ENCODE measurements at regions not wholly inside any gene's neighbourhood (a gene's known extent, or its start where the extent isn't known, plus 50 kb on each side); places are given as distances from the start of the nearest gene placed in this dataset.

GRCh38 chr3:164340273-164340672, 738.0 kb downstream of the SI start:
- no peaks in the 10 kb centered on the region for H3K9me2 ChIP-seq
- no peaks in the 10 kb centered on the region for H3F3A ChIP-seq (replicated peaks; ENCODE audit: insufficient read depth)
- no peak overlapping the region for H3K9ac ChIP-seq
- H3K36me3 ChIP-seq (replicated peaks in 1 of 2; ENCODE audit: control insufficient read depth in 1 of 2, insufficient read depth in 2 of 2, low read length in 1 of 2) = no peaks in the 10 kb centered on the region
- CTCF ChIA-PET = no interaction called here
- no peaks in the 10 kb centered on the region for H3K9me3 ChIP-seq
- H3K4me2 ChIP-seq = no peak overlapping the region
- H3K27me3 ChIP-seq (ENCODE audit: insufficient read depth) = no peaks in the 10 kb centered on the region
- no peak overlapping the region for H3K27ac ChIP-seq (ENCODE audit: low read depth in 2 of 2, low read length in 1 of 2)
- no peaks in the 10 kb centered on the region for H3K79me2 ChIP-seq (ENCODE audit: insufficient read depth)
- no peaks in the 10 kb centered on the region for H4K20me1 ChIP-seq (ENCODE audit: insufficient read depth)
- WGBS (ENCODE audit: low lambda C conversion rate) = 50% methylated on average over 8 of the region's 8 CpGs
- H3K4me1 ChIP-seq (ENCODE audit: control insufficient read depth in 1 of 2, insufficient read depth in 2 of 2, low read depth in 1 of 2, low read length in 1 of 2) = no peaks in the 10 kb centered on the region
- no peak overlapping the region for H2AFZ ChIP-seq (ENCODE audit: low read depth)
- H3K4me3 ChIP-seq (ENCODE audit: low read depth in 2 of 2, low read length in 1 of 2) = no peak overlapping the region
- DNase-seq = no peak
- POLR2A ChIA-PET = no interaction called here
- TF ChIP-seq POLR2AphosphoS5 (IDR thresholded peaks at IDR 0.05; ENCODE audit: low read depth, low read length) (no peak), SIN3A (IDR thresholded peaks at IDR 0.05; ENCODE audit: borderline replicate concordance, low read depth, low read length) (no peak), MXI1 (IDR thresholded peaks at IDR 0.05; ENCODE audit: low read depth, low read length) (no peak), FOXJ3 (CRISPR knock-in tag; IDR thresholded peaks at IDR 0.05) (no peak), MAX (IDR thresholded peaks at IDR 0.05; ENCODE audit: low read depth) (no peak), ZBTB33 (IDR thresholded peaks at IDR 0.05; ENCODE audit: borderline replicate concordance, low read depth) (no peak), GABPA (IDR thresholded peaks at IDR 0.05; ENCODE audit: low read depth) (no peak), TCF12 (IDR thresholded peaks at IDR 0.05) (no peak), ELF1 (IDR thresholded peaks at IDR 0.05) (no peak), NFIC (IDR thresholded peaks at IDR 0.05; ENCODE audit: borderline replicate concordance) (no peak), EP300 (IDR thresholded peaks at IDR 0.05; ENCODE audit: borderline replicate concordance in 1 of 2, low read depth in 1 of 2, low read length in 1 of 2) (no peak)
- TF ChIP-seq, protein P1, sequence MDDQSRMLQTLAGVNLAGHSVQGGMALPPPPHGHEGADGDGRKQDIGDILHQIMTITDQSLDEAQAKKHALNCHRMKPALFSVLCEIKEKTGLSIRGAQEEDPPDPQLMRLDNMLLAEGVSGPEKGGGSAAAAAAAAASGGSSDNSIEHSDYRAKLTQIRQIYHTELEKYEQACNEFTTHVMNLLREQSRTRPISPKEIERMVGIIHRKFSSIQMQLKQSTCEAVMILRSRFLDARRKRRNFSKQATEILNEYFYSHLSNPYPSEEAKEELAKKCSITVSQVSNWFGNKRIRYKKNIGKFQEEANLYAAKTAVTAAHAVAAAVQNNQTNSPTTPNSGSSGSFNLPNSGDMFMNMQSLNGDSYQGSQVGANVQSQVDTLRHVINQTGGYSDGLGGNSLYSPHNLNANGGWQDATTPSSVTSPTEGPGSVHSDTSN (IDR thresholded peaks at IDR 0.05) = no peak

- no peak overlapping the region for H3K9ac ChIP-seq
- no peak overlapping the region for H3K27ac ChIP-seq (ENCODE audit: low read depth in 2 of 2, low read length in 1 of 2)
- no peaks in the 10 kb centered on the region for H3K27me3 ChIP-seq (ENCODE audit: insufficient read depth)
- H3K4me3 ChIP-seq (ENCODE audit: low read depth in 2 of 2, low read length in 1 of 2) = no peak overlapping the region
- CTCF ChIA-PET = interaction anchor here (1.7 kb wide), 1 partner anchor 57 kb away, joined by 4 read pairs; no protein-coding TSS in a partner anchor
- H3K4me1 ChIP-seq (ENCODE audit: control insufficient read depth in 1 of 2, insufficient read depth in 2 of 2, low read depth in 1 of 2, low read length in 1 of 2) = peaks cover 0 to 4% of the 10 kb centered on the region in 2 experiments; a peak in 1 of 4 replicates
- WGBS (ENCODE audit: low lambda C conversion rate) = 18% methylated on average over 10 of the region's 10 CpGs
- DNase-seq = no peak
- H3K9me2 ChIP-seq = no peaks in the 10 kb centered on the region
- H3K9me3 ChIP-seq = no peaks in the 10 kb centered on the region
- no peaks in the 10 kb centered on the region for H4K20me1 ChIP-seq (ENCODE audit: insufficient read depth)
- no peaks in the 10 kb centered on the region for H3K36me3 ChIP-seq (replicated peaks in 1 of 2; ENCODE audit: control insufficient read depth in 1 of 2, insufficient read depth in 2 of 2, low read length in 1 of 2)
- H3K79me2 ChIP-seq (ENCODE audit: insufficient read depth) = no peaks in the 10 kb centered on the region
- H3F3A ChIP-seq (replicated peaks; ENCODE audit: insufficient read depth) = no peaks in the 10 kb centered on the region
- POLR2A ChIA-PET = interaction anchor here (0.6 kb wide), 1 partner anchor 18 kb away, joined by 4 read pairs; no protein-coding TSS in a partner anchor
- no peak overlapping the region for H2AFZ ChIP-seq (ENCODE audit: low read depth)
- H3K4me2 ChIP-seq = no peak overlapping the region
- no peak for TF ChIP-seq TEAD4 (IDR thresholded peaks at IDR 0.05; ENCODE audit: borderline replicate concordance, insufficient read depth)
- no peak for TF ChIP-seq FOXJ3 (CRISPR knock-in tag; IDR thresholded peaks at IDR 0.05)
- TF ChIP-seq USF2 (IDR thresholded peaks at IDR 0.05; ENCODE audit: borderline replicate concordance, low read depth, low read length) = no peak
- TF ChIP-seq, protein P1 (IDR thresholded peaks at IDR 0.05) = no peak
- TF ChIP-seq TCF12 (IDR thresholded peaks at IDR 0.05) = no peak
- no peak for TF ChIP-seq REST (IDR thresholded peaks at IDR 0.05; ENCODE audit: low read depth, low read length)
- TF ChIP-seq SIN3A (IDR thresholded peaks at IDR 0.05; ENCODE audit: borderline replicate concordance, low read depth, low read length) = no peak
- TF ChIP-seq FOSL2 (IDR thresholded peaks at IDR 0.05; ENCODE audit: borderline replicate concordance, low read depth) = no peak
These were observed 745.2 kb downstream of the SI start for GRCh38 chr3:164332831-164333802.

All from SK-N-SH (cell line).